SH-SY5Y (cell line): ENCODE measurements at regions not wholly inside any gene's neighbourhood (a gene's known extent, or its start where the extent isn't known, plus 50 kb on each side); places are given as distances from the start of the nearest gene placed in this dataset.

Experiments
- GATA2 ChIP-seq: IDR thresholded peaks from 2 replicates; pipeline ENCODE4 v1.6.1; 2011; ENCODE audit warnings: mild to moderate bottlenecking, low read depth, low read length
- GATA3 ChIP-seq: IDR thresholded peaks from 2 replicates; pipeline ENCODE4 v1.6.1; 2011; ENCODE audit warnings: low read depth, mild to moderate bottlenecking, low read length, moderate library complexity

- no peak for TF ChIP-seq GATA2
- no peak for TF ChIP-seq GATA3
Measured at GRCh38 chr7:13508586-13508985, 480.9 kb downstream of the ETV1 start.
